ENCODE measurements at regions not wholly inside any gene's neighbourhood (a gene's known extent, or its start where the extent isn't known, plus 50 kb on each side); places are given as distances from the start of the nearest gene placed in this dataset.
A peak's percentile ranks its signal among the peaks of the same experiment; 100 is the strongest.

DNA sequence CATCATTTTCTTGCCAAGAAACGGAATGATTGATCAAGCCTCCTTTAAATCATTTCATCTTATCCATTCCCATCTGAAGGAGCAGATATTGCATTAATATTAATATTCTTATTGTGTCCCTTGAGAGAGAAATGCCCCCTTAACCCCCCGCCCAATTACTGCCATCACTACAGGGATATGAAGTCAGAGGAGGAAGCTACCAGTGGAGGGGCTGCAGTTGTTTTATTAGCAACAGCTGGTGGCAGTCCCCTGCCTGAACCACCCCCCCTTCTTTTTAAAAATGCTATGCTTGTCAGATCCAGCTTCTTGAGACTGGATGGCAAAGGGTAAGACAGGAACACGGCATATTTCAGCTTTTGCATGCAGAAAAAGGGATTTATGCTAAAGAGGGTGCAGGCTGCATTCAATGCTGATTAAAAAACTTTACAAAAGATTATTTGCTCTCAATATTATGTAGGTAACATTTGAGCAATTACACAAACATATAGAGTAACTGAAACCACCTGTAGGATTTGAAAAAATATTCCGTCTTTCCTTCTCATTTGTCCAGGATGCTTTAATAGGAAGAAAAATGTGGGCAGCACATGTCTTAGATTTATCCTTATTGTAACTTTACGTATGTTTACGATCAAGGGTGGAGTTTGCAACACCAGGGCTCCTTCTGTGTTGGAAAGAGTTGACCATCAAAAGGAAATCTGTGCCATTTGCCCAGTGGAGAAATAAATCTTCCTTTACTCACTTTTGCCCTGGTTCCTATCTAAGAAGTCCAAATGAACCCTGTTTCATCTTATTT is 77.7 kb downstream of the ZBTB18 start:
- WGBS, 3 donors = 76 to 87% (median 77%) methylated on average over 6 of the region's 6 CpGs
- H3K4me1 ChIP-seq (ENCODE audit: control insufficient read depth in 3 of 3, insufficient read depth in 2 of 3, low read depth in 1 of 3, low read length in 2 of 3) = no peaks in the 10 kb centered on the region
- no peak overlapping the region for H3K4me3 ChIP-seq (ENCODE audit: low read depth in 1 of 3, low read length in 3 of 3)
- H3K27me3 ChIP-seq (ENCODE audit: control insufficient read depth in 3 of 3, insufficient read depth in 3 of 3, low read length in 3 of 3) = peaks cover 0 to 6% (median 0%) of the 10 kb centered on the region in 3 donors
- FAIRE-seq = no peak
- H3K9me3 ChIP-seq (ENCODE audit: control insufficient read depth in 2 of 2, insufficient read depth in 1 of 2, low read depth in 1 of 2, low read length in 1 of 2) = no peaks in the 10 kb centered on the region
- no peak overlapping the region for H3K27ac ChIP-seq (ENCODE audit: low read depth in 1 of 3, low read length in 2 of 3)
- no peak for DNase-seq
- no peaks in the 10 kb centered on the region for H3K36me3 ChIP-seq (ENCODE audit: control insufficient read depth in 3 of 3, insufficient read depth in 2 of 3, low read depth in 1 of 3, low read length in 3 of 3)

- WGBS, 3 donors = 53 to 57% (median 56%) methylated on average over 2 of the region's 2 CpGs
- H3K4me3 ChIP-seq (ENCODE audit: low read depth in 1 of 3, low read length in 3 of 3) = no peak overlapping the region
- FAIRE-seq = no peak
Observed at GRCh38 chr1:244137276-244137675, 86.2 kb downstream of the ZBTB18 start.

DNA sequence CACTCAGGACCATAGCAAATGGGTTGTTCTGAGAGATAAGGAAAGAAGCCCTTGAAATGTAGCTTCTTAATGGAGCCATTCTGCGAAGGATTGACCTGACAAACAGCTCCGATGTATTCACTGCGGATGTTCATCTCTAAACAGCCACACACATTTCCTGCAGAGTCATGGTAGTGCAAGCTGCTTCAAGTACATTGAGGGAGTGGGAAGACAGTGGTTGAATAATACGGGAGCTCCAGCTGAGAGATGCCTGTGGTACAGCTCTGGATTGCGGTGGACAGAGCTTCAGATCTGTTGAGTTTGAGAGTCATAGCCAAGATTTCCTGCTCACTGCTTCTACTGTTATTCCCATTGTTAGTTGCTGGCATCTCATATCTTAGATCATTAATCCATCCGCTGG is 86.6 kb downstream of the ZBTB18 start:
- no peaks in the 10 kb centered on the region for H3K4me1 ChIP-seq (ENCODE audit: control insufficient read depth in 3 of 3, insufficient read depth in 2 of 3, low read depth in 1 of 3, low read length in 2 of 3)
- peaks cover 0 to 1% (median 0%) of the 10 kb centered on the region in 3 donors for H3K27me3 ChIP-seq (ENCODE audit: control insufficient read depth in 3 of 3, insufficient read depth in 3 of 3, low read length in 3 of 3)
- no peak overlapping the region for H3K4me3 ChIP-seq (ENCODE audit: low read depth in 1 of 3, low read length in 3 of 3)
- H3K9me3 ChIP-seq (ENCODE audit: control insufficient read depth in 2 of 2, insufficient read depth in 1 of 2, low read depth in 1 of 2, low read length in 1 of 2) = no peaks in the 10 kb centered on the region
- WGBS, 3 donors = 61 to 84% (median 68%) methylated on average over 6 of the region's 6 CpGs
- DNase-seq (no peak), FAIRE-seq (no peak)
- H3K27ac ChIP-seq (ENCODE audit: low read depth in 1 of 3, low read length in 2 of 3) = no peak overlapping the region
- H3K36me3 ChIP-seq (ENCODE audit: control insufficient read depth in 3 of 3, insufficient read depth in 2 of 3, low read depth in 1 of 3, low read length in 3 of 3) = no peaks in the 10 kb centered on the region

More at GRCh38 chr1:244137276-244137675, 86.2 kb downstream of the ZBTB18 start:
- Histone ChIP-seq H3K9me3 (ENCODE audit: control insufficient read depth in 2 of 2, insufficient read depth in 1 of 2, low read depth in 1 of 2, low read length in 1 of 2) (no peaks in the 10 kb centered on the region), H3K27ac (ENCODE audit: low read depth in 1 of 3, low read length in 2 of 3) (no peak overlapping the region), H3K36me3 (ENCODE audit: control insufficient read depth in 3 of 3, insufficient read depth in 2 of 3, low read depth in 1 of 3, low read length in 3 of 3) (no peaks in the 10 kb centered on the region), H3K4me1 (ENCODE audit: control insufficient read depth in 3 of 3, insufficient read depth in 2 of 3, low read depth in 1 of 3, low read length in 2 of 3) (no peaks in the 10 kb centered on the region), H3K27me3 (ENCODE audit: control insufficient read depth in 3 of 3, insufficient read depth in 3 of 3, low read length in 3 of 3) (peaks cover 0 to 1% (median 0%) of the 10 kb centered on the region in 3 donors)
- no peak for DNase-seq

DNA sequence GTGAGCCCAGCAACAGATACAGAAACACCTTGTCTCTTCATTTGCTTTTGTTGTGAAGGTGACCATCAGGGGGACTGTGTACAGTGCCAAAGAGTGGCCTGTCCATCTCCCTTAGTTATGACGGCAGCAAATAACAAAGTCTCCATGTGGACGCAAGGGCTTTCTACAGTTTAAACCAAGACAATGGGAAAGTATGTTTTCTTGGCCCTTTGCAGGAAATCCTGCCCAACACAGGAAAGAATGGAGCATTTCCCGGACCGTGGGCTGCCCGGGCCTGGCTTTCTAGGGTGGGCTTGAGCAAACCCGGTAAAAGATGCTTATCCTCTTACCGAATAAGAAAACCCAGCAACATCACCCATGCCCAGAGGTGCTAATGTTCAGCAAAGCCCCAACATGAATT is 87.3 kb downstream of the ZBTB18 start:
- WGBS, 3 donors = 74 to 89% (median 81%) methylated on average over 7 of the region's 7 CpGs
- FAIRE-seq (no peak), DNase-seq (no peak)
- Histone ChIP-seq H3K36me3 (ENCODE audit: control insufficient read depth in 3 of 3, insufficient read depth in 2 of 3, low read depth in 1 of 3, low read length in 3 of 3) (no peaks in the 10 kb centered on the region), H3K27me3 (ENCODE audit: control insufficient read depth in 3 of 3, insufficient read depth in 3 of 3, low read length in 3 of 3) (no peaks in the 10 kb centered on the region), H3K27ac (ENCODE audit: low read depth in 1 of 3, low read length in 2 of 3) (peak overlapping the region in 1 of 3 donors; percentile 27), H3K4me1 (ENCODE audit: control insufficient read depth in 3 of 3, insufficient read depth in 2 of 3, low read depth in 1 of 3, low read length in 2 of 3) (no peaks in the 10 kb centered on the region), H3K4me3 (ENCODE audit: low read depth in 1 of 3, low read length in 3 of 3) (no peak overlapping the region), H3K9me3 (ENCODE audit: control insufficient read depth in 2 of 2, insufficient read depth in 1 of 2, low read depth in 1 of 2, low read length in 1 of 2) (no peaks in the 10 kb centered on the region)

GRCh38 chr1:244139655-244140054 is 88.6 kb downstream of the ZBTB18 start:
- WGBS, 3 donors = 67 to 76% (median 76%) methylated on average over 16 of the region's 16 CpGs
- Histone ChIP-seq H3K9me3 (ENCODE audit: control insufficient read depth in 2 of 2, insufficient read depth in 1 of 2, low read depth in 1 of 2, low read length in 1 of 2) (no peaks in the 10 kb centered on the region), H3K4me1 (ENCODE audit: control insufficient read depth in 3 of 3, insufficient read depth in 2 of 3, low read depth in 1 of 3, low read length in 2 of 3) (no peaks in the 10 kb centered on the region), H3K4me3 (ENCODE audit: low read depth in 1 of 3, low read length in 3 of 3) (no peak overlapping the region), H3K36me3 (ENCODE audit: control insufficient read depth in 3 of 3, insufficient read depth in 2 of 3, low read depth in 1 of 3, low read length in 3 of 3) (no peaks in the 10 kb centered on the region), H3K27me3 (ENCODE audit: control insufficient read depth in 3 of 3, insufficient read depth in 3 of 3, low read length in 3 of 3) (no peaks in the 10 kb centered on the region), H3K27ac (ENCODE audit: low read depth in 1 of 3, low read length in 2 of 3) (no peak overlapping the region)
- DNase-seq (no peak), FAIRE-seq (no peak)

DNA sequence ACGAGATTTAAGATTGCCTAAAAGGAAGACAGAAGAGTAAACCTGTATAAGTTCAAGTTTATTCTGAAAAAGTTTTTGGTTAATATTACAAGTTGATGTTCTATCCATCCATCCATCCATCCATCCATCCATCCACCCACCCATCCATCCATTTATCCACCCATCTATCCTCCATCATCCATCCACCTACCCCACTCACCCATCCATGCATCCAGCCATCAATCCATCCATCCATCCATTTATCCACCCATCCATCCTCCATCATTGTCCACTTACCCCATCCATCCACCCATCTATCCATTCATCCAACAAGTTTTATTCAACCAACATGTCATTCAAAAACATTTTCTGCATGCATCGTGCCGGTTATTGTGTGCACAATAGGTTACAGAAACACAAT is 89.3 kb downstream of the ZBTB18 start:
- FAIRE-seq (no peak), DNase-seq (no peak)
- H3K4me3 ChIP-seq (ENCODE audit: low read depth in 1 of 3, low read length in 3 of 3) = no peak overlapping the region
- H3K27me3 ChIP-seq (ENCODE audit: control insufficient read depth in 3 of 3, insufficient read depth in 3 of 3, low read length in 3 of 3) = no peaks in the 10 kb centered on the region
- no peaks in the 10 kb centered on the region for H3K36me3 ChIP-seq (ENCODE audit: control insufficient read depth in 3 of 3, insufficient read depth in 2 of 3, low read depth in 1 of 3, low read length in 3 of 3)
- no peak overlapping the region for H3K27ac ChIP-seq (ENCODE audit: low read depth in 1 of 3, low read length in 2 of 3)
- no peaks in the 10 kb centered on the region for H3K9me3 ChIP-seq (ENCODE audit: control insufficient read depth in 2 of 2, insufficient read depth in 1 of 2, low read depth in 1 of 2, low read length in 1 of 2)
- WGBS, 3 donors = 88 to 95% (median 91%) methylated on average over 3 of the region's 3 CpGs
- no peaks in the 10 kb centered on the region for H3K4me1 ChIP-seq (ENCODE audit: control insufficient read depth in 3 of 3, insufficient read depth in 2 of 3, low read depth in 1 of 3, low read length in 2 of 3)

DNA sequence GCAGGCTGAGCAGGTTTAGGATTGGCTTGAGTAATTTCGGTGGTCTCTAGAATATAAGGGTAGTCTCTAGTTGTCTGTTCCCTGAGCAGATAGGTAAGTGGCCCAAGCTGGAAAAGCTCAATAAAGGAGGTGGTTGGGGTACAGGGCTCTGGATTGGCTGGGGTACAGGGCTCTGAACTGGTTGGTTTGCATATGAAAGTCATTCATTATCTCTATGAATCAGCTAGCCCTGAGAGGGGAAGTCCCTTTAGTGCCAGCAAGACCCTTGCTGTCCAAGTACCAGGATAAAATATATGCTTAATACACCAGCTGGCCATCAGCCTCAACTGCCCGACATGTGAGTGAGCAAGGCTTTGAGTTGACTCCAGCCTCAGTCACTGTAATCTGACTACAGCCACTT is 93.0 kb downstream of the ZBTB18 start:
- Histone ChIP-seq H3K4me1 (ENCODE audit: control insufficient read depth in 3 of 3, insufficient read depth in 2 of 3, low read depth in 1 of 3, low read length in 2 of 3) (no peaks in the 10 kb centered on the region), H3K36me3 (ENCODE audit: control insufficient read depth in 3 of 3, insufficient read depth in 2 of 3, low read depth in 1 of 3, low read length in 3 of 3) (no peaks in the 10 kb centered on the region), H3K27me3 (ENCODE audit: control insufficient read depth in 3 of 3, insufficient read depth in 3 of 3, low read length in 3 of 3) (no peaks in the 10 kb centered on the region), H3K4me3 (ENCODE audit: low read depth in 1 of 3, low read length in 3 of 3) (no peak overlapping the region), H3K27ac (ENCODE audit: low read depth in 1 of 3, low read length in 2 of 3) (no peak overlapping the region), H3K9me3 (ENCODE audit: control insufficient read depth in 2 of 2, insufficient read depth in 1 of 2, low read depth in 1 of 2, low read length in 1 of 2) (no peaks in the 10 kb centered on the region)
- WGBS, 3 donors = 82 to 98% (median 88%) methylated on average over 2 of the region's 2 CpGs
- DNase-seq (no peak), FAIRE-seq (no peak)

GRCh38 chr1:244150071-244150470 is 99.0 kb downstream of the ZBTB18 start:
- WGBS, 3 donors = 70 to 86% (median 83%) methylated on average over 5 of the region's 5 CpGs
- no peak overlapping the region for H3K27ac ChIP-seq (ENCODE audit: low read depth in 1 of 3, low read length in 2 of 3)
- H3K9me3 ChIP-seq (ENCODE audit: control insufficient read depth in 2 of 2, insufficient read depth in 1 of 2, low read depth in 1 of 2, low read length in 1 of 2) = no peaks in the 10 kb centered on the region
- H3K36me3 ChIP-seq (ENCODE audit: control insufficient read depth in 3 of 3, insufficient read depth in 2 of 3, low read depth in 1 of 3, low read length in 3 of 3) = no peaks in the 10 kb centered on the region
- FAIRE-seq = no peak
- no peak overlapping the region for H3K4me3 ChIP-seq (ENCODE audit: low read depth in 1 of 3, low read length in 3 of 3)
- H3K4me1 ChIP-seq (ENCODE audit: control insufficient read depth in 3 of 3, insufficient read depth in 2 of 3, low read depth in 1 of 3, low read length in 2 of 3) = no peaks in the 10 kb centered on the region
- H3K27me3 ChIP-seq (ENCODE audit: control insufficient read depth in 3 of 3, insufficient read depth in 3 of 3, low read length in 3 of 3) = no peaks in the 10 kb centered on the region
- DNase-seq = no peak

DNA sequence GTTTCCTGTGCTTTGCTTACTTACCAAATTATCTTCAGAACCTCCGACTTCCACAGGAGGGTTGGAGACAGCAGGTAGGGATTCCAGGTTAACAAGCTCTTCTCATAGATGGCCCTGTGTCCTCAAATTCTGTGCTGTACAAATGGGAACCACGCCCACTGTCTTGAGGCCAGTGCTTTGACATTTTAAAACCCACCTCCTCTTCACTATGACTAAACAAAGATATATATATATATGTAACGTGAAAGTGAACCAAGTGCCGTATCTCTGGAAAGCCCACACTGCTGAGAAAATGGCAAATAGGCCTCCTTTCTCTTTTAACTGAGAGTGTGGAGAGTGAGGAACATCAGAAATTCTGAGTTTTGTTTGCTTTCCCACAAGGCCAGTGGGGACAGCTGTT is 99.6 kb downstream of the ZBTB18 start:
- H3K4me3 ChIP-seq (ENCODE audit: low read depth in 1 of 3, low read length in 3 of 3) = no peak overlapping the region
- DNase-seq (no peak), FAIRE-seq (no peak)
- no peaks in the 10 kb centered on the region for H3K36me3 ChIP-seq (ENCODE audit: control insufficient read depth in 3 of 3, insufficient read depth in 2 of 3, low read depth in 1 of 3, low read length in 3 of 3)
- H3K4me1 ChIP-seq (ENCODE audit: control insufficient read depth in 3 of 3, insufficient read depth in 2 of 3, low read depth in 1 of 3, low read length in 2 of 3) = no peaks in the 10 kb centered on the region
- no peaks in the 10 kb centered on the region for H3K27me3 ChIP-seq (ENCODE audit: control insufficient read depth in 3 of 3, insufficient read depth in 3 of 3, low read length in 3 of 3)
- no peaks in the 10 kb centered on the region for H3K9me3 ChIP-seq (ENCODE audit: control insufficient read depth in 2 of 2, insufficient read depth in 1 of 2, low read depth in 1 of 2, low read length in 1 of 2)
- WGBS, 3 donors = 72 to 82% (median 77%) methylated on average over 4 of the region's 4 CpGs
- no peak overlapping the region for H3K27ac ChIP-seq (ENCODE audit: low read depth in 1 of 3, low read length in 2 of 3)
